GM12874 (cell line): ENCODE measurements at regions not wholly inside any gene's neighbourhood (a gene's known extent, or its start where the extent isn't known, plus 50 kb on each side); places are given as distances from the start of the nearest gene placed in this dataset.

Experiments
- CTCF ChIP-seq: IDR thresholded peaks from 2 replicates; pipeline ENCODE4 v1.5.1; 2011; ENCODE audit warnings: low read depth, mild to moderate bottlenecking, control low read depth, low read length, moderate library complexity; ENCODE audit not compliant: insufficient read depth

DNA sequence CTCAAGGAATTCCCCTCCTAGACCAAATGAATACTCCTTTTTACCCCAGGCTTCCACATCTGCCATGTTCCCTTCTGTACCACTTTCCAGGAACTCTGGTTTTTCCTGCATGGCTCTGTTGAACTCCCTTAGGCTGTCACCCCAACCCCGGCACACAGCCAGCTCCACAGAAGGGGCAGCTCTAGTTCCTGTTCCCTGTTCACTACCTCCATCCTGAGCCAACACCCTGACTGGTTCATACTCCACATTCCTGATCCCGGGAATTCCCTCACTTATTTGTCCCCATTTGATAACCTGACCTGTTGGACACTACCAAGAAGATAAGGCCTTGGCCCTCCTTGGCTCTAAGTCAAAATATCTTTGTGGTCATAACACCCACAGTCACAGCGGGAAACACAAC, 280.9 kb upstream of the RAB6C start:
- TF ChIP-seq CTCF = no peak

GRCh38 chr2:129699781-129700573, 279.5 kb upstream of the RAB6C start:
- no peak for TF ChIP-seq CTCF

GRCh38 chr2:129702416-129703176, 276.9 kb upstream of the RAB6C start:
- TF ChIP-seq CTCF = no peak

GRCh38 chr2:129705085-129705484, 274.4 kb upstream of the RAB6C start:
- no peak for TF ChIP-seq CTCF

DNA sequence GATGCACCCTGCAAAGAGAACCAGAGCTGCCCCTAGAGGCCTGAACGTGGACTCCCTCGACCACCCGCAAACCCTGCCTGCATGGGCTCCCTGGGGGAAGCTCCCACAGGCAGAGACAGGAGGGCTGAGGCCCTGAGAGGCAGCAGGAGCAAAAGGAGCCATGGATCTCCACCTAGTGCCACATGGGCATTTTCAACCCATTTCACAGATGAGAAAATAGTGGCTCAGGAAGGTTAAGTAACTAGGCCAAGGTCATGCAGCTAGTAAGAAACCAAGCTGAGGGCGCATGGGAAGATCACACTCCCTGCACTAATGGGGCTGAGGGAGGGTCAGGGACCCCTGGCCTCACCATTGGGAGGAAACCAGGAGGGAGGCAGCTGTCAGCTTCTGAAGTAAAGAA, 271.7 kb upstream of the RAB6C start:
- no peak for TF ChIP-seq CTCF

DNA sequence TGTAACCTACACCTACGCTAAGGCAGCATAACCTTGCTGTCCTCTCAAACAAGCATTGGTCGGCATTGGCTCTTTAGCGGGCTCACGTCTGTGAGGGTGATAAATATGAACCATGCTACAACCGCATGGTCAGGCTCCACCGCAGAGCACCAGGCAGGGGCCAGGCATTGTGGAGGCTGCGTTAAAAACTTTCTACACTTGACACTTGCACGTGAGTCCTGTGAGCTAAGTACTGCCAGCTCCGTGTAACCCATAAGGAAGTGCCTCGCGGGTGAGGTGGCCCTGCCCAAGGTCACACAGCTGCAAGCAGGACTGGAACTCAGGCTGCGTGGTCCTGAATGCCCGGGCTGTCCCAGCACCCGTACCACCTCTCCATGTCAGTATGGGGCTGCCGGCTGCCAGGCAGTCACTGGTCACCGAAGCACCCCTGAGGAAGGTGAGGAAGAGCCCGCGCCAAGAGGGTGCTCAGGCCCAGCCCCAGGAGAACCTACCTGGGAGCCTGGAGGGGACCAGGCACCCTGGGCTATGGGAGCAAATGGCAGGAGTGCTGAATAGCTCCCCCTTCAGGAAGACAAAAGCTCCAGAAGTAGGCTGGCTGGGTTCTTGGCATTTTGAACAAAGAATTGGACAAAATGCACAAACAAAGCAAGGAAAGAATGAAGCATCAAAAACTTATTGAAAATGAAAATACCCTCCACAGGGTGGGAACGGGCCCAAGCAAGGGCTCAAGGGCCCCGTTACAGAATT, 271.1 kb upstream of the RAB6C start:
- no peak for TF ChIP-seq CTCF
